ENCODE measurements at regions not wholly inside any gene's neighbourhood (a gene's known extent, or its start where the extent isn't known, plus 50 kb on each side); places are given as distances from the start of the nearest gene placed in this dataset.

GRCh38 chr6:43942011-43942442, 172.0 kb downstream of the VEGFA start:
- DNase-seq (ENCODE audit: extremely low spot score, insufficient read length, low read depth) (no peak), FAIRE-seq (no peak)

- DNase-seq (ENCODE audit: extremely low spot score, insufficient read length, low read depth) (no peak), FAIRE-seq (no peak)
Measured at GRCh38 chr6:43941174-43941573, 171.2 kb downstream of the VEGFA start.

GRCh38 chr6:43940393-43941087, 170.5 kb downstream of the VEGFA start:
- DNase-seq (ENCODE audit: extremely low spot score, insufficient read length, low read depth) (no peak), FAIRE-seq (no peak)

- FAIRE-seq (no peak), DNase-seq (ENCODE audit: extremely low spot score, insufficient read length, low read depth) (no peak)
Measured at GRCh38 chr6:43940071-43940392, 170.0 kb downstream of the VEGFA start.

- DNase-seq (ENCODE audit: extremely low spot score, insufficient read length, low read depth) (no peak), FAIRE-seq (no peak)
Measured at GRCh38 chr6:43939281-43940070, 169.5 kb downstream of the VEGFA start.

- FAIRE-seq: no peak
- DNase-seq (ENCODE audit: extremely low spot score, insufficient read length, low read depth): no peak
Measured at GRCh38 chr6:43938178-43939105, 168.4 kb downstream of the VEGFA start.

GRCh38 chr6:43937236-43938177, 167.5 kb downstream of the VEGFA start:
- no peak for DNase-seq (ENCODE audit: extremely low spot score, insufficient read length, low read depth)
- no peak for FAIRE-seq

GRCh38 chr6:43936476-43936875, 166.5 kb downstream of the VEGFA start:
- DNase-seq (ENCODE audit: extremely low spot score, insufficient read length, low read depth): no peak
- FAIRE-seq: no peak

- DNase-seq (ENCODE audit: extremely low spot score, insufficient read length, low read depth) (no peak), FAIRE-seq (no peak)
Measured at GRCh38 chr6:43935921-43936439, 166.0 kb downstream of the VEGFA start.

- no peak for FAIRE-seq
- no peak for DNase-seq (ENCODE audit: extremely low spot score, insufficient read length, low read depth)
Measured at GRCh38 chr6:43934803-43935602, 165.0 kb downstream of the VEGFA start.

- no peak for FAIRE-seq
Measured at GRCh38 chr6:43934183-43934802, 164.3 kb downstream of the VEGFA start.

GRCh38 chr6:43933148-43933885, 163.3 kb downstream of the VEGFA start:
- FAIRE-seq: no peak
- no peak for DNase-seq (ENCODE audit: extremely low spot score, insufficient read length, low read depth)

More at GRCh38 chr6:43934183-43934802, 164.3 kb downstream of the VEGFA start:
- no peak for DNase-seq (ENCODE audit: extremely low spot score, insufficient read length, low read depth)

GRCh38 chr6:43932259-43933147, 162.5 kb downstream of the VEGFA start:
- DNase-seq (ENCODE audit: extremely low spot score, insufficient read length, low read depth) (no peak), FAIRE-seq (no peak)

- FAIRE-seq: no peak
- no peak for DNase-seq (ENCODE audit: extremely low spot score, insufficient read length, low read depth)
Measured at GRCh38 chr6:43931201-43931600, 161.2 kb downstream of the VEGFA start.

- DNase-seq (ENCODE audit: extremely low spot score, insufficient read length, low read depth) (no peak), FAIRE-seq (no peak)
Measured at GRCh38 chr6:43930440-43931154, 160.6 kb downstream of the VEGFA start.

GRCh38 chr6:43929511-43929910, 159.5 kb downstream of the VEGFA start:
- DNase-seq (ENCODE audit: extremely low spot score, insufficient read length, low read depth) (no peak), FAIRE-seq (no peak)

Measured in GM18507 (cell line).